K562 (cell line): ENCODE measurements at regions not wholly inside any gene's neighbourhood (a gene's known extent, or its start where the extent isn't known, plus 50 kb on each side); places are given as distances from the start of the nearest gene placed in this dataset.

Source experiments
- EHMT2 ChIP-seq: fragments of 450-650 bp; IDR thresholded peaks from 2 replicates; pipeline ENCODE4 v1.6.1; 2018; ENCODE audit warnings: antibody characterized with exemption
- JUND ChIP-seq, 2 experiments: IDR thresholded peaks; 2 replicates in 1 of 2; 3 replicates in 1 of 2; pipeline ENCODE4 v1.6.1; 2011; ENCODE audit warnings: borderline replicate concordance in 2 of 2, low read depth in 2 of 2, low read length in 2 of 2, improper control_type of control experiment in 1 of 2, missing biosample characterization in 1 of 2, missing genetic modification characterization in 1 of 2, missing genetic modification reagents in 1 of 2
- ZFP36 ChIP-seq: fragments of 150-350 bp; IDR thresholded peaks from 2 replicates; pipeline ENCODE4 v1.6.1; 2018; ENCODE audit warnings: low read length, low read depth; ENCODE audit not compliant: partially characterized antibody
- ZNF311 ChIP-seq: fragments of 250-450 bp; sonication (Bioruptor Pico); IDR thresholded peaks from 2 replicates; pipeline ENCODE4 v1.4.0; 2020; ENCODE audit warnings: mild to moderate bottlenecking, moderate library complexity
- ZNF354B ChIP-seq: fragments of 250-450 bp; sonication (Bioruptor Pico); IDR thresholded peaks from 2 replicates; pipeline ENCODE4 v1.4.0; 2020
- ZNF644 ChIP-seq: fragments of 200-800 bp; sonication (Bioruptor generic); IDR thresholded peaks from 2 replicates; pipeline ENCODE4 v1.6.1; 2016; ENCODE audit warnings: low read depth, missing genetic modification characterization, missing compliant biosample characterization
- ZNF766 ChIP-seq: fragments of 200-800 bp; sonication (Bioruptor generic); conservative IDR thresholded peaks from 2 replicates; pipeline ENCODE4 v1.6.1; 2016; ENCODE audit warnings: missing genetic modification characterization, missing compliant biosample characterization
- TF ChIP-seq, protein P1 (sequence below): sonication (generic); formaldehyde crosslinking; IDR thresholded peaks from 2 replicates; pipeline ENCODE4 v1.8.1; 2023; ENCODE audit warnings: mild to moderate bottlenecking, missing genetic modification reagents

GRCh38 chr4:13920901-13921300 is 293.4 kb upstream of the BOD1L1 start:
- TF ChIP-seq, protein P1, sequence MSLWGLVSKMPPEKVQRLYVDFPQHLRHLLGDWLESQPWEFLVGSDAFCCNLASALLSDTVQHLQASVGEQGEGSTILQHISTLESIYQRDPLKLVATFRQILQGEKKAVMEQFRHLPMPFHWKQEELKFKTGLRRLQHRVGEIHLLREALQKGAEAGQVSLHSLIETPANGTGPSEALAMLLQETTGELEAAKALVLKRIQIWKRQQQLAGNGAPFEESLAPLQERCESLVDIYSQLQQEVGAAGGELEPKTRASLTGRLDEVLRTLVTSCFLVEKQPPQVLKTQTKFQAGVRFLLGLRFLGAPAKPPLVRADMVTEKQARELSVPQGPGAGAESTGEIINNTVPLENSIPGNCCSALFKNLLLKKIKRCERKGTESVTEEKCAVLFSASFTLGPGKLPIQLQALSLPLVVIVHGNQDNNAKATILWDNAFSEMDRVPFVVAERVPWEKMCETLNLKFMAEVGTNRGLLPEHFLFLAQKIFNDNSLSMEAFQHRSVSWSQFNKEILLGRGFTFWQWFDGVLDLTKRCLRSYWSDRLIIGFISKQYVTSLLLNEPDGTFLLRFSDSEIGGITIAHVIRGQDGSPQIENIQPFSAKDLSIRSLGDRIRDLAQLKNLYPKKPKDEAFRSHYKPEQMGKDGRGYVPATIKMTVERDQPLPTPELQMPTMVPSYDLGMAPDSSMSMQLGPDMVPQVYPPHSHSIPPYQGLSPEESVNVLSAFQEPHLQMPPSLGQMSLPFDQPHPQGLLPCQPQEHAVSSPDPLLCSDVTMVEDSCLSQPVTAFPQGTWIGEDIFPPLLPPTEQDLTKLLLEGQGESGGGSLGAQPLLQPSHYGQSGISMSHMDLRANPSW (CRISPR knock-in tag): no peak
- TF ChIP-seq ZNF354B (CRISPR knock-in tag) (no peak), ZFP36 (no peak), ZNF644 (no peak), EHMT2 (no peak), ZNF311 (CRISPR knock-in tag) (no peak), ZNF766 (no peak), JUND (IDR thresholded peaks at IDR 0.05; ENCODE audit: borderline replicate concordance, low read depth, low read length) (peak; percentile 70; the same call in 1 of the 2 replicates), JUND (tag; IDR thresholded peaks at IDR 0.05; ENCODE audit: borderline replicate concordance, low read depth, low read length) (peak; percentile 82; the same call in 2 of the 3 replicates)
